Right hindlimb (tissue), 1 donor: ENCODE measurements at regions not wholly inside any gene's neighbourhood (a gene's known extent, or its start where the extent isn't known, plus 50 kb on each side); places are given as distances from the start of the nearest gene placed in this dataset.

ENCODE experiments used
- DNase-seq: peaks from one replicate; pipeline ENCODE4 v3.0.0-alpha.2; 2018

- no peak for DNase-seq
These were observed 141.4 kb downstream of the CD83 start for GRCh38 chr6:14258695-14259593.

GRCh38 chr6:14259594-14260152 is 142.1 kb downstream of the CD83 start:
- no peak for DNase-seq

GRCh38 chr6:14260839-14261238 is 143.3 kb downstream of the CD83 start:
- no peak for DNase-seq

GRCh38 chr6:14263881-14264424 is 146.4 kb downstream of the CD83 start:
- no peak for DNase-seq

GRCh38 chr6:14265049-14266021 is 147.8 kb downstream of the CD83 start:
- no peak for DNase-seq

- DNase-seq: no peak
These were observed 148.7 kb downstream of the CD83 start for GRCh38 chr6:14266266-14266665.

GRCh38 chr6:14267885-14268660 is 150.5 kb downstream of the CD83 start:
- no peak for DNase-seq

- DNase-seq: no peak
These were observed 151.9 kb downstream of the CD83 start for GRCh38 chr6:14269436-14269835.

- no peak for DNase-seq
These were observed 152.7 kb downstream of the CD83 start for GRCh38 chr6:14270142-14270893.

GRCh38 chr6:14270925-14271788 is 153.6 kb downstream of the CD83 start:
- DNase-seq: no peak

- no peak for DNase-seq
These were observed 154.5 kb downstream of the CD83 start for GRCh38 chr6:14271789-14272736.

- DNase-seq: no peak
These were observed 155.1 kb downstream of the CD83 start for GRCh38 chr6:14272737-14273085.

- no peak for DNase-seq
These were observed 155.6 kb downstream of the CD83 start for GRCh38 chr6:14273191-14273590.

- DNase-seq: no peak
These were observed 156.4 kb downstream of the CD83 start for GRCh38 chr6:14274016-14274415.

GRCh38 chr6:14274546-14275492 is 157.2 kb downstream of the CD83 start:
- no peak for DNase-seq

- peak; percentile 70 for DNase-seq
These were observed 157.9 kb downstream of the CD83 start for GRCh38 chr6:14275493-14275851.

GRCh38 chr6:14276071-14276470 is 158.5 kb downstream of the CD83 start:
- no peak for DNase-seq
